CD4-positive, CD25-positive, alpha-beta regulatory T cell (primary cell): ENCODE measurements at regions not wholly inside any gene's neighbourhood (a gene's known extent, or its start where the extent isn't known, plus 50 kb on each side); places are given as distances from the start of the nearest gene placed in this dataset.

Source experiments
- ATAC-seq, 2 donors: fragments of 150-1000 bp; cut with Tn5 transposase; one replicate each; pipeline ENCODE4 v1.10.0; 2021; ENCODE audit warnings: low read depth in 2 of 2, moderate number of reproducible peaks in 2 of 2, moderate library complexity in 1 of 2
- DNase-seq, 3 donors: peaks; one replicate each; pipeline versions ENCODE4 v3.0.0 to v3.0.0-alpha.2; 2012 to 2022; ENCODE audit warnings: mixed read lengths in 1 of 3
- H3K27ac ChIP-seq: one replicate; pipeline ENCODE4 v1.7.0; 2013; ENCODE audit warnings: mild to moderate bottlenecking, low read length; ENCODE audit not compliant: insufficient read depth, poor library complexity, severe bottlenecking
- H3K27me3 ChIP-seq: one replicate; pipeline ENCODE4 v1.7.0; 2013; ENCODE audit warnings: low read length; ENCODE audit not compliant: control insufficient read depth, insufficient read depth
- H3K36me3 ChIP-seq: one replicate; pipeline ENCODE4 v1.7.0; 2013; ENCODE audit warnings: mild to moderate bottlenecking, low read length, moderate library complexity; ENCODE audit not compliant: control insufficient read depth, insufficient read depth
- H3K4me1 ChIP-seq: 2 replicates; pipeline ENCODE4 v1.7.0; 2013; ENCODE audit warnings: mild to moderate bottlenecking, low read length; ENCODE audit not compliant: insufficient read depth, control insufficient read depth, poor library complexity, severe bottlenecking
- H3K4me3 ChIP-seq: one replicate; pipeline ENCODE4 v1.7.0; 2013; ENCODE audit warnings: low read depth, mild to moderate bottlenecking, low read length, moderate library complexity
- H3K9me3 ChIP-seq, 2 experiments: 1 replicate in 1 of 2; 2 replicates in 1 of 2; pipeline ENCODE4 v1.7.0; 2013; ENCODE audit warnings: low read length in 2 of 2, mild to moderate bottlenecking in 1 of 2, moderate library complexity in 1 of 2; ENCODE audit not compliant: control insufficient read depth in 2 of 2
- H3K27ac Mint-ChIP-seq, 3 donors: one replicate each; pipeline ENCODE4 v1.8.0; 2020 to 2022; ENCODE audit warnings: mild to moderate bottlenecking in 3 of 3, mixed read lengths in 3 of 3, moderate library complexity in 2 of 3
- H3K27me3 Mint-ChIP-seq: one replicate; pipeline ENCODE4 v1.8.0; 2022; ENCODE audit warnings: mild to moderate bottlenecking, mixed read lengths
- H3K36me3 Mint-ChIP-seq: one replicate; pipeline ENCODE4 v1.8.0; 2020; ENCODE audit warnings: mixed read lengths
- H3K4me1 Mint-ChIP-seq, 4 donors: one replicate each; pipeline ENCODE4 v1.8.0; 2020 to 2022; ENCODE audit warnings: mixed read lengths in 4 of 4, mild to moderate bottlenecking in 1 of 4
- H3K4me3 Mint-ChIP-seq, 4 donors: one replicate each; pipeline ENCODE4 v1.8.0; 2020 to 2022; ENCODE audit warnings: mild to moderate bottlenecking in 4 of 4, mixed read lengths in 4 of 4, moderate library complexity in 3 of 4
- H3K9me3 Mint-ChIP-seq, 7 donors: one replicate each; pipeline ENCODE4 v1.8.0; 2020 to 2022; ENCODE audit warnings: mixed read lengths in 7 of 7, mild to moderate bottlenecking in 3 of 7, moderate library complexity in 2 of 7

- H3K4me1 Mint-ChIP-seq, result no peaks in the 10 kb centered on the region
- no peaks in the 10 kb centered on the region for H3K27me3 ChIP-seq
- H3K4me3 Mint-ChIP-seq, result no peak overlapping the region
- DNase-seq (no peak), ATAC-seq (no peak)
- peaks cover 6 to 12% of the 10 kb centered on the region in 2 experiments for H3K9me3 ChIP-seq
- no peak overlapping the region for H3K27ac Mint-ChIP-seq
- H3K36me3 Mint-ChIP-seq, result no peaks in the 10 kb centered on the region
- H3K27ac ChIP-seq, result no peak overlapping the region
- H3K4me3 ChIP-seq, result no peak overlapping the region
- H3K4me1 ChIP-seq, result no peaks in the 10 kb centered on the region
- no peaks in the 10 kb centered on the region for H3K36me3 ChIP-seq
- peaks cover 3 to 38% (median 7%) of the 10 kb centered on the region in 7 donors for H3K9me3 Mint-ChIP-seq
- no peaks in the 10 kb centered on the region for H3K27me3 Mint-ChIP-seq
Observed at GRCh38 chr12:73413051-73413450, 1124.6 kb upstream of the ATXN7L3B start.

- Histone ChIP-seq H3K9me3 (peaks cover 6 to 12% of the 10 kb centered on the region in 2 experiments), H3K36me3 (no peaks in the 10 kb centered on the region), H3K4me1 (no peaks in the 10 kb centered on the region), H3K27ac (no peak overlapping the region), H3K27me3 (no peaks in the 10 kb centered on the region), H3K4me3 (no peak overlapping the region)
- Mint-ChIP-seq H3K36me3 (no peaks in the 10 kb centered on the region), H3K27ac (no peak overlapping the region), H3K27me3 (no peaks in the 10 kb centered on the region), H3K9me3 (peaks cover 1 to 32% (median 7%) of the 10 kb centered on the region in 7 donors), H3K4me3 (no peak overlapping the region), H3K4me1 (no peaks in the 10 kb centered on the region)
- ATAC-seq (no peak), DNase-seq (no peak)
Observed at GRCh38 chr12:73413974-73414373, 1123.7 kb upstream of the ATXN7L3B start.

- Histone ChIP-seq H3K9me3 (peaks cover 6 to 12% of the 10 kb centered on the region in 2 experiments), H3K4me3 (no peak overlapping the region), H3K27ac (no peak overlapping the region), H3K27me3 (no peaks in the 10 kb centered on the region), H3K36me3 (no peaks in the 10 kb centered on the region), H3K4me1 (no peaks in the 10 kb centered on the region)
- Mint-ChIP-seq H3K27me3 (no peaks in the 10 kb centered on the region), H3K9me3 (peaks cover 1 to 34% (median 7%) of the 10 kb centered on the region in 7 donors), H3K4me3 (no peak overlapping the region), H3K27ac (no peak overlapping the region), H3K4me1 (no peaks in the 10 kb centered on the region), H3K36me3 (no peaks in the 10 kb centered on the region)
- no peak for ATAC-seq
- no peak for DNase-seq
Observed at GRCh38 chr12:73414926-73415325, 1122.7 kb upstream of the ATXN7L3B start.

- no peaks in the 10 kb centered on the region for H3K4me1 ChIP-seq
- ATAC-seq (no peak), DNase-seq (no peak)
- Mint-ChIP-seq H3K9me3 (peaks cover 1 to 33% (median 8%) of the 10 kb centered on the region in 7 donors), H3K4me3 (no peak overlapping the region), H3K27me3 (no peaks in the 10 kb centered on the region), H3K36me3 (no peaks in the 10 kb centered on the region), H3K27ac (no peak overlapping the region), H3K4me1 (no peaks in the 10 kb centered on the region)
- peaks cover 3 to 4% of the 10 kb centered on the region in 2 experiments for H3K9me3 ChIP-seq
- H3K36me3 ChIP-seq, result no peaks in the 10 kb centered on the region
- no peaks in the 10 kb centered on the region for H3K27me3 ChIP-seq
- H3K27ac ChIP-seq, result no peak overlapping the region
- no peak overlapping the region for H3K4me3 ChIP-seq
Observed at GRCh38 chr12:73418541-73418940, 1119.1 kb upstream of the ATXN7L3B start.

- Mint-ChIP-seq H3K36me3 (no peaks in the 10 kb centered on the region), H3K27ac (no peak overlapping the region), H3K4me3 (no peak overlapping the region), H3K9me3 (peaks cover 3 to 31% (median 7%) of the 10 kb centered on the region in 7 donors), H3K27me3 (no peaks in the 10 kb centered on the region), H3K4me1 (no peaks in the 10 kb centered on the region)
- ATAC-seq (no peak), DNase-seq (no peak)
- Histone ChIP-seq H3K4me1 (no peaks in the 10 kb centered on the region), H3K27me3 (no peaks in the 10 kb centered on the region), H3K27ac (no peak overlapping the region), H3K9me3 (peaks cover 0 to 7% of the 10 kb centered on the region in 2 experiments), H3K4me3 (no peak overlapping the region), H3K36me3 (no peaks in the 10 kb centered on the region)
Observed at GRCh38 chr12:73421832-73422231, 1115.8 kb upstream of the ATXN7L3B start.

- ATAC-seq, result no peak
- Histone ChIP-seq H3K4me3 (no peak overlapping the region), H3K27me3 (no peaks in the 10 kb centered on the region), H3K36me3 (no peaks in the 10 kb centered on the region), H3K9me3 (peaks cover 0 to 7% of the 10 kb centered on the region in 2 experiments), H3K27ac (no peak overlapping the region), H3K4me1 (no peaks in the 10 kb centered on the region)
- Mint-ChIP-seq H3K27ac (no peak overlapping the region), H3K9me3 (peaks cover 3 to 23% (median 6%) of the 10 kb centered on the region in 7 donors), H3K36me3 (no peaks in the 10 kb centered on the region), H3K4me3 (no peak overlapping the region), H3K4me1 (no peaks in the 10 kb centered on the region), H3K27me3 (no peaks in the 10 kb centered on the region)
- no peak for DNase-seq
Observed at GRCh38 chr12:73424484-73424883, 1113.2 kb upstream of the ATXN7L3B start.

GRCh38 chr12:73445658-73446324 lies 1091.8 kb upstream of the ATXN7L3B start:
- Mint-ChIP-seq H3K4me3 (no peak overlapping the region), H3K36me3 (no peaks in the 10 kb centered on the region), H3K27me3 (no peaks in the 10 kb centered on the region), H3K4me1 (no peaks in the 10 kb centered on the region), H3K9me3 (peaks cover 0 to 5% (median 3%) of the 10 kb centered on the region in 7 donors), H3K27ac (no peak overlapping the region)
- H3K27ac ChIP-seq, result no peak overlapping the region
- no peaks in the 10 kb centered on the region for H3K36me3 ChIP-seq
- ATAC-seq, result no peak
- DNase-seq, result no peak
- no peaks in the 10 kb centered on the region for H3K27me3 ChIP-seq
- no peaks in the 10 kb centered on the region for H3K9me3 ChIP-seq
- H3K4me1 ChIP-seq, result no peaks in the 10 kb centered on the region
- H3K4me3 ChIP-seq, result no peak overlapping the region
